Right lobe of liver (tissue), 6 donors: ENCODE measurements at regions not wholly inside any gene's neighbourhood (a gene's known extent, or its start where the extent isn't known, plus 50 kb on each side); places are given as distances from the start of the nearest gene placed in this dataset.

Source experiments
- ATAC-seq, 4 donors: fragments of 200-7000 bp; cut with Tn5 transposase; one replicate each; pipeline ENCODE4 v1.9.1; 2020; ENCODE audit warnings: mild to moderate bottlenecking in 4 of 4, moderate library complexity in 4 of 4
- DNase-seq, 3 donors: peaks; one replicate each; pipeline ENCODE4 v3.0.0-alpha.2; 2020
- H3K27ac ChIP-seq, 3 donors: fragments of 200-600 bp; one replicate each; pipeline ENCODE4 v1.8.0; 2022
- H3K27me3 ChIP-seq, 2 donors: fragments of 200-600 bp; one replicate each; pipeline ENCODE4 v1.8.0; 2022
- H3K36me3 ChIP-seq, 4 donors: fragments of 200-600 bp; sonication (generic) in 1 of 4; one replicate each; pipeline versions ENCODE4 v1.5.1 to v1.8.0; 2017 to 2022; ENCODE audit warnings: control low read depth in 1 of 4
- H3K4me1 ChIP-seq, 4 donors: fragments of 200-600 bp; sonication (generic) in 1 of 4; one replicate each; pipeline versions ENCODE4 v1.5.1 to v1.8.0; 2017 to 2022; ENCODE audit warnings: control low read depth in 1 of 4
- H3K4me3 ChIP-seq, 3 donors: fragments of 200-600 bp; one replicate each; pipeline ENCODE4 v1.8.0; 2022
- H3K9me3 ChIP-seq, 4 donors: fragments of 200-600 bp; sonication (generic) in 1 of 4; one replicate each; pipeline versions ENCODE4 v1.5.1 to v1.8.0; 2017 to 2022; ENCODE audit warnings: control low read depth in 1 of 4
- POLR2A ChIP-seq: fragments of 450-650 bp; IDR thresholded peaks from one replicate; pipeline ENCODE4 v1.6.1; 2017; ENCODE audit warnings: antibody characterized with exemption, mild to moderate bottlenecking
- whole genome bisulfite sequencing: methylation state at CpG from one replicate; pipeline ENCODE4 v1.1.6; 2018; ENCODE audit warnings: low coverage, low lambda C conversion rate; ENCODE audit not compliant: insufficient coverage; ENCODE audit errors: missing lambda C conversion rate; 5-methylcytosine and 5-hydroxymethylcytosine counted together
- intact Hi-C, 2 donors: fragments of 100-400 bp; cut with DNase I; formaldehyde crosslinking; loops; one replicate each; pipeline versions ENCODE4 v1.11.2 to v1.14.1; 2022
- TF ChIP-seq, protein P1 (sequence below), 4 donors: fragments of 200-600 bp in 3 of 4; fragments of 450-650 bp in 1 of 4; IDR thresholded peaks; one replicate each; pipeline versions ENCODE4 v1.5.1 to v1.8.0; 2016 to 2022; ENCODE audit warnings: antibody characterized with exemption in 4 of 4, mild to moderate bottlenecking in 2 of 4
- donor health status: DM: no; HTN: yes; CAD: no.
- donor health status: DM: no; HTN: no; CAD: no.
- donor health status: DM: no; HTN: no; CAD: no.
- donor health status: DM: no; HTN: yes; CAD: no.
- donor health status: DM: no; HTN: yes; CAD: no.

- DNase-seq (no peak), ATAC-seq (no peak)
- 53% methylated on average over 7 of the region's 7 CpGs for WGBS
- Histone ChIP-seq H3K9me3 (no peaks in the 10 kb centered on the region), H3K27ac (no peak overlapping the region), H3K4me3 (no peak overlapping the region), H3K4me1 (no peaks in the 10 kb centered on the region), H3K27me3 (no peaks in the 10 kb centered on the region), H3K36me3 (no peaks in the 10 kb centered on the region)
- no peak for TF ChIP-seq POLR2A
- TF ChIP-seq, protein P1, sequence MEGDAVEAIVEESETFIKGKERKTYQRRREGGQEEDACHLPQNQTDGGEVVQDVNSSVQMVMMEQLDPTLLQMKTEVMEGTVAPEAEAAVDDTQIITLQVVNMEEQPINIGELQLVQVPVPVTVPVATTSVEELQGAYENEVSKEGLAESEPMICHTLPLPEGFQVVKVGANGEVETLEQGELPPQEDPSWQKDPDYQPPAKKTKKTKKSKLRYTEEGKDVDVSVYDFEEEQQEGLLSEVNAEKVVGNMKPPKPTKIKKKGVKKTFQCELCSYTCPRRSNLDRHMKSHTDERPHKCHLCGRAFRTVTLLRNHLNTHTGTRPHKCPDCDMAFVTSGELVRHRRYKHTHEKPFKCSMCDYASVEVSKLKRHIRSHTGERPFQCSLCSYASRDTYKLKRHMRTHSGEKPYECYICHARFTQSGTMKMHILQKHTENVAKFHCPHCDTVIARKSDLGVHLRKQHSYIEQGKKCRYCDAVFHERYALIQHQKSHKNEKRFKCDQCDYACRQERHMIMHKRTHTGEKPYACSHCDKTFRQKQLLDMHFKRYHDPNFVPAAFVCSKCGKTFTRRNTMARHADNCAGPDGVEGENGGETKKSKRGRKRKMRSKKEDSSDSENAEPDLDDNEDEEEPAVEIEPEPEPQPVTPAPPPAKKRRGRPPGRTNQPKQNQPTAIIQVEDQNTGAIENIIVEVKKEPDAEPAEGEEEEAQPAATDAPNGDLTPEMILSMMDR (IDR thresholded peaks at IDR 0.05): no peak
- intact Hi-C loops: no loop called here
These were observed 61.1 kb upstream of the RPL34 start for GRCh38 chr4:108559068-108559793.

DNA sequence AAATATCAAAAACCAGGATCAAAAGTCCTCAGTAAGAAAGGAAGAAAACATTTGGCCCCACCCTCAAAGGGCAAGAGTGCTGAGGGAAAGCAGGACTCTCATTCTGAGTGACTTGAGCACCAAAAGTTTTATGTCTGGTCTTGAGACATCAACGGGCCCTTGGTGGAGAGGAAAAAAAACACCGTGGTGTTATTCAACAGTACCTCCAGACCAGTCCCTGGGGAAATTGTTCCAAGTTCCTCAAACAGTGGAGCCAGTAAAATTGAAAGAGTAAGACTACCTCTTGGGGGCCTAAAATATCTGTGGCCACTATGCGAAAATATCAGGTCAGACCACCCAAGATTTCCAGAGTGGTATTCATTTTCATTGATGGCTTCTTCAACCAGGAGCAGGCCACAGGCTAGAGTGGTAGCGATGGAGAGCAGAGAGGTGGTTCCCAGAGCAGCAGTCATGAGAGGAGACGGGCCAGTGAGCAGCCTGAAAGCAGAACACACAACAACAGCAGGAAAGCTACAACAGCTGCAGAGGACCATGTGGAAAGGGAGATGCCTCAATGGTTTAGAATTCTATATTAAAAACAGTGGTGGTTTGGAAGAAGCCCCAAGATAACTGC, 63.7 kb upstream of the RPL34 start:
- intact Hi-C loops: no loop called here
- WGBS: 89% methylated on average over 3 of the region's 5 CpGs
- H3K4me3 ChIP-seq: no peak overlapping the region
- no peaks in the 10 kb centered on the region for H3K36me3 ChIP-seq
- no peaks in the 10 kb centered on the region for H3K27me3 ChIP-seq
- no peak overlapping the region for H3K27ac ChIP-seq
- H3K4me1 ChIP-seq: no peaks in the 10 kb centered on the region
- no peaks in the 10 kb centered on the region for H3K9me3 ChIP-seq
- no peak for DNase-seq
- ATAC-seq: no peak
- TF ChIP-seq POLR2A: no peak
- TF ChIP-seq, protein P1 (IDR thresholded peaks at IDR 0.05): no peak

DNA sequence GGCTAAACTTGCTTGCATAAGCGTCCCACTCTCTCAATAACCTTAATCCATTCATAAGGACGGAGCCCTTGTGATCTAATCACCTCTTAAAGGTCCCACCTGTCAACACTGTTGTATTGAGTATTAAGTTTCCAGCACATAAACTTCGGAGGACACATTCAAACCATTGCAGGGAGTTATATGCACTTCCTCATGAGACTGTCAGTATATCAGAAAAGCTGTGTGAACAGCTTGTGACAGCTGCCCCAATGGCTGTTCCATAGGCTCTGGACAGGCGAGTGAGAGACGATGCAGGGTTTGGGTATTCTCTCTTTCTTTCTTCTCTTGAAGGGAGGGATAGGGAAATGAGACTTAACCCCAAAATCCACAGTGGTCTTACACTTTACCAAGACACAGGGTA, 64.2 kb upstream of the RPL34 start:
- no peak for ATAC-seq
- 52% methylated on average over 5 of the region's 5 CpGs for WGBS
- Histone ChIP-seq H3K9me3 (no peaks in the 10 kb centered on the region), H3K4me1 (no peaks in the 10 kb centered on the region), H3K36me3 (no peaks in the 10 kb centered on the region), H3K27ac (no peak overlapping the region), H3K27me3 (no peaks in the 10 kb centered on the region), H3K4me3 (no peak overlapping the region)
- intact Hi-C loops: no loop called here
- TF ChIP-seq, protein P1 (IDR thresholded peaks at IDR 0.05): no peak
- no peak for TF ChIP-seq POLR2A
- no peak for DNase-seq

GRCh38 chr4:108555701-108556100, 64.7 kb upstream of the RPL34 start:
- WGBS: 27% methylated on average over 1 of the region's 1 CpG
- TF ChIP-seq, protein P1 (IDR thresholded peaks at IDR 0.05): no peak
- TF ChIP-seq POLR2A: no peak
- Histone ChIP-seq H3K9me3 (no peaks in the 10 kb centered on the region), H3K4me3 (no peak overlapping the region), H3K36me3 (no peaks in the 10 kb centered on the region), H3K4me1 (no peaks in the 10 kb centered on the region), H3K27me3 (no peaks in the 10 kb centered on the region), H3K27ac (no peak overlapping the region)
- ATAC-seq: no peak
- intact Hi-C loops: no loop called here
- no peak for DNase-seq
